ENCODE measurements at regions not wholly inside any gene's neighbourhood (a gene's known extent, or its start where the extent isn't known, plus 50 kb on each side); places are given as distances from the start of the nearest gene placed in this dataset.

- no peak for TF ChIP-seq CTCF (IDR thresholded peaks at IDR 0.05)
- TF ChIP-seq POLR2A (IDR thresholded peaks at IDR 0.05): no peak
These were observed 164.3 kb upstream of the LPP start for GRCh38 chr3:187989575-187990153.

Data from Peyer's patch (tissue), 4 donors.